H7 (cell line): ENCODE measurements at regions not wholly inside any gene's neighbourhood (a gene's known extent, or its start where the extent isn't known, plus 50 kb on each side); places are given as distances from the start of the nearest gene placed in this dataset.

Experiments used
- DNase-seq: peaks from one replicate; pipeline ENCODE4 v3.0.0; 2012
- H3K27me3 ChIP-seq: 2 replicates; pipeline ENCODE4 v1.6.0; 2011; ENCODE audit warnings: mild to moderate bottlenecking, low read length; ENCODE audit not compliant: control insufficient read depth, insufficient read depth
- H3K36me3 ChIP-seq: replicated peaks from 2 replicates; pipeline ENCODE4 v1.5.1; 2011; ENCODE audit warnings: low read length; ENCODE audit not compliant: control insufficient read depth, insufficient read depth
- H3K4me3 ChIP-seq: 2 replicates; pipeline ENCODE4 v1.5.1; 2011; ENCODE audit warnings: low read depth, mild to moderate bottlenecking, control low read depth, low read length, moderate library complexity; ENCODE audit not compliant: insufficient read depth

- Histone ChIP-seq H3K4me3 (no peak overlapping the region), H3K36me3 (no peaks in the 10 kb centered on the region), H3K27me3 (no peaks in the 10 kb centered on the region)
- DNase-seq = no peak
Observed at GRCh38 chr20:51166489-51166888, 143.6 kb upstream of the KCNG1 start.

- no peak overlapping the region for H3K4me3 ChIP-seq
- H3K36me3 ChIP-seq = no peaks in the 10 kb centered on the region
- no peaks in the 10 kb centered on the region for H3K27me3 ChIP-seq
- DNase-seq = no peak
Observed at GRCh38 chr20:51165131-51165530, 142.2 kb upstream of the KCNG1 start.

- no peak for DNase-seq
- H3K36me3 ChIP-seq = no peaks in the 10 kb centered on the region
- H3K4me3 ChIP-seq = no peak overlapping the region
- no peaks in the 10 kb centered on the region for H3K27me3 ChIP-seq
Observed at GRCh38 chr20:51164731-51165130, 141.8 kb upstream of the KCNG1 start.

GRCh38 chr20:51163996-51164600, 141.2 kb upstream of the KCNG1 start:
- H3K27me3 ChIP-seq = no peaks in the 10 kb centered on the region
- no peak for DNase-seq
- no peak overlapping the region for H3K4me3 ChIP-seq
- no peaks in the 10 kb centered on the region for H3K36me3 ChIP-seq

GRCh38 chr20:51162015-51162414, 139.1 kb upstream of the KCNG1 start:
- Histone ChIP-seq H3K36me3 (no peaks in the 10 kb centered on the region), H3K27me3 (no peaks in the 10 kb centered on the region), H3K4me3 (no peak overlapping the region)
- DNase-seq = no peak

GRCh38 chr20:51160821-51161220, 137.9 kb upstream of the KCNG1 start:
- Histone ChIP-seq H3K36me3 (no peaks in the 10 kb centered on the region), H3K4me3 (no peak overlapping the region), H3K27me3 (no peaks in the 10 kb centered on the region)
- no peak for DNase-seq

- no peak for DNase-seq
- Histone ChIP-seq H3K27me3 (no peaks in the 10 kb centered on the region), H3K4me3 (no peak overlapping the region), H3K36me3 (no peaks in the 10 kb centered on the region)
Observed at GRCh38 chr20:51159981-51160380, 137.1 kb upstream of the KCNG1 start.

- DNase-seq = no peak
- no peaks in the 10 kb centered on the region for H3K27me3 ChIP-seq
- no peak overlapping the region for H3K4me3 ChIP-seq
- H3K36me3 ChIP-seq = no peaks in the 10 kb centered on the region
Observed at GRCh38 chr20:51159303-51159702, 136.4 kb upstream of the KCNG1 start.

- H3K36me3 ChIP-seq = no peaks in the 10 kb centered on the region
- H3K27me3 ChIP-seq = no peaks in the 10 kb centered on the region
- H3K4me3 ChIP-seq = no peak overlapping the region
- DNase-seq = no peak
Observed at GRCh38 chr20:51158226-51158625, 135.3 kb upstream of the KCNG1 start.

- Histone ChIP-seq H3K4me3 (no peak overlapping the region), H3K36me3 (no peaks in the 10 kb centered on the region), H3K27me3 (no peaks in the 10 kb centered on the region)
- no peak for DNase-seq
Observed at GRCh38 chr20:51156041-51156982, 133.4 kb upstream of the KCNG1 start.

- H3K4me3 ChIP-seq = no peak overlapping the region
- no peaks in the 10 kb centered on the region for H3K36me3 ChIP-seq
- H3K27me3 ChIP-seq = no peaks in the 10 kb centered on the region
- no peak for DNase-seq
Observed at GRCh38 chr20:51154708-51155690, 132.1 kb upstream of the KCNG1 start.

- H3K27me3 ChIP-seq = no peaks in the 10 kb centered on the region
- H3K36me3 ChIP-seq = no peaks in the 10 kb centered on the region
- H3K4me3 ChIP-seq = no peak overlapping the region
- DNase-seq = no peak
Observed at GRCh38 chr20:51153867-51154707, 131.2 kb upstream of the KCNG1 start.

GRCh38 chr20:51148941-51149340, 126.0 kb upstream of the KCNG1 start:
- no peak for DNase-seq

GRCh38 chr20:51144476-51144875, 121.6 kb upstream of the KCNG1 start:
- H3K27me3 ChIP-seq = no peaks in the 10 kb centered on the region
- no peak for DNase-seq
- H3K4me3 ChIP-seq = no peak overlapping the region
- H3K36me3 ChIP-seq = no peaks in the 10 kb centered on the region

More at GRCh38 chr20:51148941-51149340, 126.0 kb upstream of the KCNG1 start:
- no peak overlapping the region for H3K4me3 ChIP-seq
- H3K27me3 ChIP-seq = no peaks in the 10 kb centered on the region
- no peaks in the 10 kb centered on the region for H3K36me3 ChIP-seq
